B cell (primary cell): ENCODE measurements at regions not wholly inside any gene's neighbourhood (a gene's known extent, or its start where the extent isn't known, plus 50 kb on each side); places are given as distances from the start of the nearest gene placed in this dataset.

Experiments used
- ATAC-seq: fragments of 200-7000 bp; cut with Tn5 transposase; one replicate; pipeline ENCODE4 v1.10.0; 2021; ENCODE audit warnings: low read depth, mild to moderate bottlenecking, moderate number of reproducible peaks, moderate library complexity
- CTCF ChIA-PET: fragments of 350-600 bp; sonication (Branson Sonifier 250); formaldehyde crosslinking; loops from one replicate; lab custom pipeline; 2021; ENCODE audit warnings: antibody characterized with exemption, inconsistent platforms; lab: Charles Lee
- POLR2A ChIA-PET: fragments of 350-600 bp; sonication (Branson Sonifier 250); formaldehyde crosslinking; loops from one replicate; lab custom pipeline; 2021; ENCODE audit warnings: antibody characterized with exemption; lab: Charles Lee
- DNase-seq: peaks from one replicate; pipeline ENCODE4 v3.0.0; 2013
- H2AFZ ChIP-seq: 2 replicates; pipeline ENCODE4 v1.6.1; 2012; ENCODE audit warnings: mild to moderate bottlenecking, low read depth, low read length; ENCODE audit not compliant: insufficient read depth, poor library complexity, severe bottlenecking
- H3K27ac ChIP-seq, 2 donors: 1 replicate in 1 of 2; 2 replicates in 1 of 2; pipeline ENCODE4 v1.5.1; 2012 to 2013; ENCODE audit warnings: low read length in 2 of 2, mild to moderate bottlenecking in 2 of 2, moderate library complexity in 1 of 2
- H3K27me3 ChIP-seq, 4 experiments: fragments of 200-600 bp in 1 of 4; sonication (generic) in 1 of 4; replicated peaks in 1 of 4; 1 replicate in 2 of 4; 2 replicates in 2 of 4; pipeline versions ENCODE4 v1.6.1 to v1.7.0; 2013 to 2016; ENCODE audit warnings: low read length in 3 of 4, mild to moderate bottlenecking in 2 of 4, mixed read lengths in 1 of 4, moderate library complexity in 1 of 4; ENCODE audit not compliant: insufficient read depth in 4 of 4, control insufficient read depth in 3 of 4; ENCODE audit errors: control extremely low read depth in 1 of 4
- H3K36me3 ChIP-seq, 2 experiments: replicated peaks in 1 of 2; 1 replicate in 1 of 2; 2 replicates in 1 of 2; pipeline versions ENCODE4 v1.6.1 to v1.7.1; 2013; ENCODE audit warnings: low read length in 1 of 2; ENCODE audit not compliant: insufficient read depth in 2 of 2, control insufficient read depth in 1 of 2; ENCODE audit errors: control extremely low read depth in 1 of 2, extremely low read depth in 1 of 2
- H3K4me1 ChIP-seq, 2 donors: fragments of 200-600 bp in 1 of 2; sonication (generic) in 1 of 2; 1 replicate in 1 of 2; 2 replicates in 1 of 2; pipeline versions ENCODE4 v1.5.1 to v1.6.1; 2013 to 2017; ENCODE audit warnings: low read length in 2 of 2; ENCODE audit not compliant: control insufficient read depth in 2 of 2, insufficient read depth in 2 of 2
- H3K4me2 ChIP-seq: replicated peaks from 2 replicates; pipeline ENCODE3; 2012; ENCODE audit warnings: mild to moderate bottlenecking, low read depth, low read length; ENCODE audit not compliant: poor library complexity, severe bottlenecking
- H3K4me3 ChIP-seq, 5 experiments: fragments of 200-600 bp in 1 of 5; sonication (generic) in 1 of 5; 1 replicate in 3 of 5; 2 replicates in 2 of 5; pipeline versions ENCODE4 v1.5.1 to v1.7.0; 2011 to 2016; ENCODE audit warnings: low read length in 4 of 5, mild to moderate bottlenecking in 4 of 5, low read depth in 2 of 5, control low read depth in 1 of 5, moderate library complexity in 1 of 5; ENCODE audit not compliant: insufficient read depth in 1 of 5; ENCODE audit errors: control extremely low read depth in 1 of 5, extremely low read depth in 1 of 5
- H3K79me2 ChIP-seq: fragments of 200-600 bp; sonication (generic); one replicate; pipeline ENCODE4 v1.6.0; 2016; ENCODE audit warnings: low read length; ENCODE audit not compliant: control insufficient read depth, insufficient read depth
- H3K9ac ChIP-seq: fragments of 200-600 bp; sonication (generic); 2 replicates; pipeline ENCODE4 v1.6.1; 2017; ENCODE audit warnings: mild to moderate bottlenecking, low read length, moderate library complexity
- H3K9me3 ChIP-seq, 3 donors: one replicate each; pipeline versions ENCODE4 v1.6.1 to v1.7.1; 2013; ENCODE audit warnings: low read length in 2 of 3; ENCODE audit not compliant: control insufficient read depth in 2 of 3, insufficient read depth in 1 of 3; ENCODE audit errors: control extremely low read depth in 1 of 3
- H4K20me1 ChIP-seq: 2 replicates; pipeline ENCODE4 v1.6.0; 2012; ENCODE audit warnings: mild to moderate bottlenecking, low read length; ENCODE audit not compliant: insufficient read depth, control insufficient read depth, poor library complexity, severe bottlenecking
- H3K27ac Mint-ChIP-seq: one replicate; pipeline ENCODE4 v1.8.0; 2021; ENCODE audit warnings: mixed read lengths
- H3K27me3 Mint-ChIP-seq: one replicate; pipeline ENCODE4 v1.8.0; 2021; ENCODE audit warnings: mixed read lengths
- H3K4me1 Mint-ChIP-seq: one replicate; pipeline ENCODE4 v1.8.0; 2021; ENCODE audit warnings: mixed read lengths
- H3K4me3 Mint-ChIP-seq: one replicate; pipeline ENCODE4 v1.8.0; 2021; ENCODE audit warnings: mixed read lengths
- H3K9me3 Mint-ChIP-seq: one replicate; pipeline ENCODE4 v1.8.0; 2022; ENCODE audit warnings: mixed read lengths; ENCODE audit not compliant: insufficient read depth
- EZH2 ChIP-seq: IDR thresholded peaks from 2 replicates; pipeline ENCODE4 v1.6.1; 2012; ENCODE audit warnings: borderline replicate concordance, low read depth, mild to moderate bottlenecking, moderate library complexity, low read length; ENCODE audit not compliant: insufficient read depth, poor library complexity, severe bottlenecking
- WGBS: methylation state at CpG from one replicate; pipeline ENCODE4 v1.1.5; 2013; ENCODE audit warnings: missing lambda C conversion rate; ENCODE audit not compliant: insufficient coverage; 5-methylcytosine and 5-hydroxymethylcytosine counted together
- intact Hi-C: fragments of 100-400 bp; cut with micrococcal nuclease; formaldehyde crosslinking; loops from one replicate; pipeline ENCODE4 v1.10.0; 2022
- TF ChIP-seq, protein P1 (sequence below): fragments of 200-600 bp; IDR thresholded peaks from one replicate; pipeline ENCODE4 v1.8.0; 2022; ENCODE audit warnings: antibody characterized with exemption, mild to moderate bottlenecking

DNA sequence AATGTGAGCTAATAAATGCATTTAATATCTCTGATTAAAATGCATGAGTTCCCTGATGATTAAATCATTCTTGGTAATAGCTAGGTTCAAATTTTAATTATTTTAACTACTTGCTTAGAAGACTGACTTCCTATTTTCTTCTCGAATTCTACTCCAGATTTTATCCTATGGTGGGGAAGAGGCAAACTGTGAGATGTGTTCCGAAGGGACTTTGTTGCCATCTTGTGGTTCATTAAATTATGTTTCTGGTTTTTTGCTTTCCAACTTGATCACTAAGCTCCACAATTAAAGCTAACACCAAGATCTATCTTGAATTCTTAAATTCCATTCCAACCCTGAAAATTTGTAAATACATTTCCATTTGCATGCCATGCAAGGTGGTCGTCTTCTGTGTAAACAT, 538.4 kb upstream of the PCDH20 start:
- CTCF ChIA-PET = no interaction called here

DNA sequence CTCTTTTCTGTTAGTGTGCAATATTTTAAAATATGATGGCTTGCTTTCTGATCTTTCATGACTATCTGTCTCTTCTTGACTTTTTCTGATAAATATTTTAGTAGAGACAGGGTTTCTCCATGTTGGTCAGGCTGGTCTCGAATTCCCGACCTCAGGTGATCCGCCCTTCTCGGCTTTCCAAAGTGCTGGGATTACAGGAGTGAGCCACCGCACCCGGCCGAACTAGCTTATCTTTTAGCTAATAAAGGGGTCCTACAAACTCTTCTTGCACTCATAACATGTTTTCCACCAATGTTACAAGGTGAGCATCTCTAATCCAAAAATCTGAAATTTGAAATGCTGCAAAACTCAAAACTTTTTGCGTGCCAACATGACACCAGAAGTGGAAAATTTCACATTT, 535.2 kb upstream of the PCDH20 start:
- H3K36me3 ChIP-seq = no peaks in the 10 kb centered on the region
- Mint-ChIP-seq H3K9me3 (no peaks in the 10 kb centered on the region), H3K4me1 (no peaks in the 10 kb centered on the region), H3K4me3 (no peak overlapping the region), H3K27ac (no peak overlapping the region), H3K27me3 (no peaks in the 10 kb centered on the region)
- H3K4me3 ChIP-seq = no peak overlapping the region
- TF ChIP-seq, protein P1, sequence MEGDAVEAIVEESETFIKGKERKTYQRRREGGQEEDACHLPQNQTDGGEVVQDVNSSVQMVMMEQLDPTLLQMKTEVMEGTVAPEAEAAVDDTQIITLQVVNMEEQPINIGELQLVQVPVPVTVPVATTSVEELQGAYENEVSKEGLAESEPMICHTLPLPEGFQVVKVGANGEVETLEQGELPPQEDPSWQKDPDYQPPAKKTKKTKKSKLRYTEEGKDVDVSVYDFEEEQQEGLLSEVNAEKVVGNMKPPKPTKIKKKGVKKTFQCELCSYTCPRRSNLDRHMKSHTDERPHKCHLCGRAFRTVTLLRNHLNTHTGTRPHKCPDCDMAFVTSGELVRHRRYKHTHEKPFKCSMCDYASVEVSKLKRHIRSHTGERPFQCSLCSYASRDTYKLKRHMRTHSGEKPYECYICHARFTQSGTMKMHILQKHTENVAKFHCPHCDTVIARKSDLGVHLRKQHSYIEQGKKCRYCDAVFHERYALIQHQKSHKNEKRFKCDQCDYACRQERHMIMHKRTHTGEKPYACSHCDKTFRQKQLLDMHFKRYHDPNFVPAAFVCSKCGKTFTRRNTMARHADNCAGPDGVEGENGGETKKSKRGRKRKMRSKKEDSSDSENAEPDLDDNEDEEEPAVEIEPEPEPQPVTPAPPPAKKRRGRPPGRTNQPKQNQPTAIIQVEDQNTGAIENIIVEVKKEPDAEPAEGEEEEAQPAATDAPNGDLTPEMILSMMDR = no peak
- no peak for TF ChIP-seq EZH2
- H3K4me1 ChIP-seq = no peaks in the 10 kb centered on the region
- H3K27me3 ChIP-seq = no peaks in the 10 kb centered on the region
- H3K27ac ChIP-seq = no peak overlapping the region
- H3K4me2 ChIP-seq = no peak overlapping the region
- no peak overlapping the region for H2AFZ ChIP-seq
- WGBS = 100% methylated on average over 1 of the region's 8 CpGs
- intact Hi-C loops = no loop called here
- POLR2A ChIA-PET = no interaction called here
- DNase-seq (no peak), ATAC-seq (no peak)
- CTCF ChIA-PET = no interaction called here
- H3K9ac ChIP-seq = no peak overlapping the region
- H4K20me1 ChIP-seq = no peaks in the 10 kb centered on the region
- no peaks in the 10 kb centered on the region for H3K79me2 ChIP-seq
- H3K9me3 ChIP-seq = no peaks in the 10 kb centered on the region

More for the DNA sequence above, 538.4 kb upstream of the PCDH20 start:
- Mint-ChIP-seq H3K9me3 (no peaks in the 10 kb centered on the region), H3K27ac (no peak overlapping the region), H3K4me1 (no peaks in the 10 kb centered on the region), H3K27me3 (no peaks in the 10 kb centered on the region), H3K4me3 (no peak overlapping the region)
- Histone ChIP-seq H3K4me3 (no peak overlapping the region), H3K4me1 (no peaks in the 10 kb centered on the region), H4K20me1 (no peaks in the 10 kb centered on the region), H3K27me3 (no peaks in the 10 kb centered on the region), H3K9me3 (no peaks in the 10 kb centered on the region), H3K9ac (no peak overlapping the region), H3K79me2 (no peaks in the 10 kb centered on the region), H3K27ac (no peak overlapping the region), H3K4me2 (no peak overlapping the region), H2AFZ (no peak overlapping the region), H3K36me3 (no peaks in the 10 kb centered on the region)
- POLR2A ChIA-PET = no interaction called here
- 36% methylated on average over 1 of the region's 3 CpGs for WGBS
- TF ChIP-seq, protein P1 = no peak
- no peak for TF ChIP-seq EZH2
- ATAC-seq (no peak), DNase-seq (no peak)
- intact Hi-C loops = no loop called here
